LNCaP clone FGC (cell line): ENCODE measurements at regions not wholly inside any gene's neighbourhood (a gene's known extent, or its start where the extent isn't known, plus 50 kb on each side); places are given as distances from the start of the nearest gene placed in this dataset.

Experiments
- DNase-seq: peaks from one replicate; pipeline ENCODE4 v3.0.0-alpha.2; 2011; ENCODE audit warnings: low read depth
- H3K4me3 ChIP-seq: 2 replicates; pipeline ENCODE4 v1.5.1; 2011; ENCODE audit warnings: mild to moderate bottlenecking, low read depth, low read length, control low read depth
- CTCF ChIP-seq: IDR thresholded peaks from 2 replicates; pipeline ENCODE4 v1.5.1; 2012; ENCODE audit warnings: mild to moderate bottlenecking; ENCODE audit not compliant: control insufficient read depth, insufficient read depth; ENCODE audit errors: extremely low read depth

GRCh38 chr2:134119117-134119712 lies 134.7 kb upstream of the MGAT5 start:
- DNase-seq, result no peak
- peak overlapping the region; percentile 79 for H3K4me3 ChIP-seq
- TF ChIP-seq CTCF, result no peak

GRCh38 chr2:134119713-134120405 lies 134.0 kb upstream of the MGAT5 start:
- no peak for TF ChIP-seq CTCF
- DNase-seq, result peak; percentile 87
- H3K4me3 ChIP-seq, result peak overlapping the region; percentile 79

GRCh38 chr2:134120406-134120732 lies 133.5 kb upstream of the MGAT5 start:
- DNase-seq, result no peak
- H3K4me3 ChIP-seq, result peak overlapping the region; percentile 79
- TF ChIP-seq CTCF, result no peak

- no peak for DNase-seq
- H3K4me3 ChIP-seq, result peak overlapping the region; percentile 79
- TF ChIP-seq CTCF, result no peak
These were observed 132.9 kb upstream of the MGAT5 start for GRCh38 chr2:134120733-134121630.

- no peak overlapping the region for H3K4me3 ChIP-seq
- DNase-seq, result no peak
- TF ChIP-seq CTCF, result no peak
These were observed 131.3 kb upstream of the MGAT5 start for GRCh38 chr2:134122610-134123009.

GRCh38 chr2:134123332-134123731 lies 130.5 kb upstream of the MGAT5 start:
- DNase-seq, result no peak
- TF ChIP-seq CTCF, result no peak
- no peak overlapping the region for H3K4me3 ChIP-seq
